Neural cell (in vitro differentiated cells): ENCODE measurements at regions not wholly inside any gene's neighbourhood (a gene's known extent, or its start where the extent isn't known, plus 50 kb on each side); places are given as distances from the start of the nearest gene placed in this dataset.
A peak's percentile ranks its signal among the peaks of the same experiment; 100 is the strongest.

Experiments used
- H2AFZ ChIP-seq: fragments of 200-600, 300-800 bp; sonication (generic), shearing (Covaris generic); 2 replicates; pipeline ENCODE4 v1.6.0; 2014; ENCODE audit warnings: low read depth, mild to moderate bottlenecking, antibody characterized with exemption, low read length, moderate library complexity
- H3F3A ChIP-seq: fragments of 200-600 bp; shearing (Covaris generic); 2 replicates; pipeline ENCODE4 v1.6.1; 2016; ENCODE audit warnings: mild to moderate bottlenecking, moderate library complexity, mixed read lengths, antibody characterized with exemption, low read length; ENCODE audit not compliant: insufficient read depth, poor library complexity, severe bottlenecking
- H3K27ac ChIP-seq: fragments of 200-600, 300-800 bp; sonication (generic), shearing (Covaris generic); 2 replicates; pipeline ENCODE4 v1.5.1; 2014; ENCODE audit warnings: mild to moderate bottlenecking, low read length, moderate library complexity
- H3K27me3 ChIP-seq: fragments of 300-800, 200-600 bp; sonication (generic), shearing (Covaris generic); 2 replicates; pipeline ENCODE4 v1.6.0; 2014; ENCODE audit warnings: mild to moderate bottlenecking, low read depth, low read length, moderate library complexity; ENCODE audit not compliant: insufficient read depth
- H3K36me3 ChIP-seq: fragments of 300-800, 200-600 bp; sonication (generic), shearing (Covaris generic); 2 replicates; pipeline ENCODE4 v1.5.1; 2014; ENCODE audit warnings: mild to moderate bottlenecking, antibody characterized with exemption, low read length, moderate library complexity; ENCODE audit not compliant: insufficient read depth
- H3K4me2 ChIP-seq: fragments of 300-800, 200-600 bp; sonication (generic), shearing (Covaris generic); 2 replicates; pipeline ENCODE4 v1.6.0; 2014; ENCODE audit warnings: mild to moderate bottlenecking, low read length
- H3K4me3 ChIP-seq: fragments of 300-800, 200-600 bp; sonication (generic), shearing (Covaris generic); 2 replicates; pipeline ENCODE4 v1.5.1; 2014; ENCODE audit warnings: mild to moderate bottlenecking, low read length, moderate library complexity
- H3K79me2 ChIP-seq: fragments of 200-600 bp; shearing (Covaris generic); replicated peaks from 2 replicates; pipeline ENCODE4 v1.6.0; 2014; ENCODE audit warnings: mild to moderate bottlenecking, low read length, moderate library complexity; ENCODE audit not compliant: insufficient read depth
- H3K9ac ChIP-seq: fragments of 300-800, 200-600 bp; sonication (generic), shearing (Covaris generic); 2 replicates; pipeline ENCODE4 v1.6.1; 2016; ENCODE audit warnings: mild to moderate bottlenecking, low read length, mixed read lengths
- H3K9me2 ChIP-seq: fragments of 200-600 bp; shearing (Covaris generic); 2 replicates; pipeline ENCODE4 v1.6.1; 2016; ENCODE audit warnings: mild to moderate bottlenecking, low read length, mixed read lengths; ENCODE audit not compliant: insufficient read depth
- H3K9me3 ChIP-seq: fragments of 200-600, 300-800 bp; sonication (generic), shearing (Covaris generic); 2 replicates; pipeline ENCODE4 v1.6.1; 2016; ENCODE audit warnings: mild to moderate bottlenecking, mixed run types, low read length, moderate library complexity, mixed read lengths
- H4K20me1 ChIP-seq: fragments of 200-600 bp; shearing (Covaris generic); 2 replicates; pipeline ENCODE4 v1.6.1; 2016; ENCODE audit warnings: mild to moderate bottlenecking, mixed run types; ENCODE audit not compliant: insufficient read depth
- EP300 ChIP-seq: fragments of 450-650 bp; conservative IDR thresholded peaks from 2 replicates; pipeline ENCODE4 v1.6.1; 2014; ENCODE audit warnings: antibody characterized with exemption, mild to moderate bottlenecking, moderate library complexity; ENCODE audit not compliant: poor library complexity, severe bottlenecking
- EZH2 ChIP-seq: fragments of 200-600, 300-800 bp; shearing (Covaris generic), sonication (generic); IDR thresholded peaks from 2 replicates; pipeline ENCODE4 v1.6.1; 2014; ENCODE audit warnings: antibody characterized with exemption, low read length, borderline replicate concordance, mild to moderate bottlenecking; ENCODE audit not compliant: insufficient read depth, poor library complexity, severe bottlenecking
- MXI1 ChIP-seq: fragments of 450-650 bp; conservative IDR thresholded peaks from 2 replicates; pipeline ENCODE4 v1.6.1; 2014; ENCODE audit warnings: antibody characterized with exemption, mild to moderate bottlenecking; ENCODE audit not compliant: poor library complexity, severe bottlenecking
- POLR2AphosphoS5 ChIP-seq: IDR thresholded peaks from 2 replicates; pipeline ENCODE4 v1.6.1; 2012
- RAD21 ChIP-seq: fragments of 450-650 bp; conservative IDR thresholded peaks from 2 replicates; pipeline ENCODE4 v1.6.1; 2014; ENCODE audit warnings: antibody characterized with exemption, mild to moderate bottlenecking, moderate library complexity
- SMC3 ChIP-seq: fragments of 450-650 bp; conservative IDR thresholded peaks from 2 replicates; pipeline ENCODE4 v1.6.1; 2014; ENCODE audit warnings: antibody characterized with exemption, mild to moderate bottlenecking, moderate library complexity; ENCODE audit not compliant: poor library complexity
- TAF1 ChIP-seq: IDR thresholded peaks from 2 replicates; pipeline ENCODE4 v1.6.1; 2012; ENCODE audit warnings: low read depth
- TF ChIP-seq, protein P1 (sequence below): fragments of 450-650 bp; IDR thresholded peaks from 2 replicates; pipeline ENCODE4 v1.5.1; 2014; ENCODE audit warnings: antibody characterized with exemption, mild to moderate bottlenecking, moderate library complexity; ENCODE audit not compliant: poor library complexity, severe bottlenecking
- TF ChIP-seq, protein P2 (sequence below): IDR thresholded peaks from 2 replicates; pipeline ENCODE4 v1.6.1; 2012; ENCODE audit warnings: borderline replicate concordance

DNA sequence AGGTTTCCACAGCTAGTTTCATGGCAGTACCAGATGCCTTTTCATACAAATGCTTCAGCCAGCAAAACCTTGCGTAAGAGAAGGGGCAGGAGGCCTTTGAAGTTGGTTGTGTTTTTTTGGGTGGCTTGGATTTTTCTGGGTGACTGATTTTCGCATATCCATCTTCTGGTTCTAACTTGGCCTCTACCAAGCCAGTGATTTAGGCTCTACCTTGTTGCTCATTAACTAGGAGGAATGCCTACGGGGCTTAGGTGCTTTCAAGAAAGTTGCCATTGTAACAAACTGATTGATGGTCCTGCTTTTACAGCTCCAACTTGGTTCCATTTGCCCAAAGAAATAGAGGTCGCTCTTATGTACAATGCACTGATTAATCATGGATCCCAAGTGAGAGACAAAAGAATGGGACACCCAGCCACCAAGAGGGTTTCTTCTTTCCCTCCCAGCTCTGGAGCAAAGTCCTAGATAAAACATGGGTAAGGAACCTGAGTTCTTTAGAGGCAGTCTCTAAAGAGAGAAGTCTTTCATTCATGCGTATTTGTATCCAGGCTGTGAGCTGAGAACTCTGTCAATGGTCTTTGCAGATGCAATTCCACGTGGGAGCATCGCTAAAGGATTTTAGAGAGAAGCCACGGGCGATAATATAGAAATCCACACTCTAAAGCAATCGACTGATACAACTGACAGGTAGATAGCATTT, 92.1 kb upstream of the FGFR2 start:
- Histone ChIP-seq H3K9me3 (no peaks in the 10 kb centered on the region), H3K27me3 (no peaks in the 10 kb centered on the region), H3K9ac (no peak overlapping the region), H3K4me2 (no peak overlapping the region), H3K36me3 (no peaks in the 10 kb centered on the region), H3F3A (no peaks in the 10 kb centered on the region), H3K4me3 (no peak overlapping the region), H4K20me1 (no peaks in the 10 kb centered on the region), H3K79me2 (no peaks in the 10 kb centered on the region), H3K9me2 (no peaks in the 10 kb centered on the region), H2AFZ (no peak overlapping the region), H3K27ac (peak overlapping the region; percentile 8)
- peak; percentile 19 for TF ChIP-seq POLR2AphosphoS5
- TF ChIP-seq EP300: peak; percentile 42
- no peak for TF ChIP-seq EZH2

DNA sequence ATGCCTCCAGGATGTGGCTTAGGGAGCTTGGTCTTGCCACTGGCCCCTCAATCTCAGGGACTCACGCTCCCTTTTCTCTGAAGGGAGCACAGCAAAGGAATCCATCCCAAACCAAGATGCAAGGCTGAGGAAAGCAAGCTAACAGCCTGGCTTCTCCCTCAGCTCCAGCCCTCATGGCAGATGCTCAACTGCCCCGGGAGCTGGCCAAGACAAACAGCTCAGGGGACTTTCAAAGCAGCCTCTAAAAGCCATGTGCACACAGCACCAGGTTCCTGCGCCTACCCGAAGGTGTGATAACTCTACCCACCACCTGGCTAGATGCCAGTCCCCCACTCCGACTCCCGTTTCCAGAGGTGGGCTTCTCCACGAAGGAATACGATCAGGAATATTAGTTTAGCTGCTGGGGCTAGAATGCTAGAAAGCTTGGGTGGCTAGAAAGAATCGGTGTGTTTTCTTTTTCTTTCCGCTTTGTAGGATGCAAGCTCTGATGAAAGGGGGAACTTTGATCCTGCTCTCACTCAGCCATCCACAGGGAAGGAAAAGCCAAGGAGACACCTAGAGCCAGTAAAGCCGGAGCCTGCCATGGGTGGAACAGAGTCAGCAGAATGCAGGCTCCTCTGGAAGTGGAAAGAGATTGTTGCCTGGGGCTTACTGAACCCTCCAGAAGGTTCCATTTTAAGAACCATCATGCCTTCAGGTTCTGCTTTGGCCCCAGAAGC, 89.0 kb upstream of the FGFR2 start:
- Histone ChIP-seq H2AFZ (no peak overlapping the region), H4K20me1 (no peaks in the 10 kb centered on the region), H3K36me3 (no peaks in the 10 kb centered on the region), H3K9me3 (no peaks in the 10 kb centered on the region), H3K4me2 (no peak overlapping the region), H3K4me3 (no peak overlapping the region), H3K9me2 (no peaks in the 10 kb centered on the region), H3F3A (no peaks in the 10 kb centered on the region), H3K79me2 (no peaks in the 10 kb centered on the region), H3K9ac (no peak overlapping the region), H3K27ac (no peak overlapping the region), H3K27me3 (no peaks in the 10 kb centered on the region)
- TF ChIP-seq TAF1: no peak
- no peak for TF ChIP-seq MXI1
- TF ChIP-seq EP300: no peak
- no peak for TF ChIP-seq EZH2
- TF ChIP-seq POLR2AphosphoS5: no peak
- TF ChIP-seq SMC3: no peak
- TF ChIP-seq, protein P1, sequence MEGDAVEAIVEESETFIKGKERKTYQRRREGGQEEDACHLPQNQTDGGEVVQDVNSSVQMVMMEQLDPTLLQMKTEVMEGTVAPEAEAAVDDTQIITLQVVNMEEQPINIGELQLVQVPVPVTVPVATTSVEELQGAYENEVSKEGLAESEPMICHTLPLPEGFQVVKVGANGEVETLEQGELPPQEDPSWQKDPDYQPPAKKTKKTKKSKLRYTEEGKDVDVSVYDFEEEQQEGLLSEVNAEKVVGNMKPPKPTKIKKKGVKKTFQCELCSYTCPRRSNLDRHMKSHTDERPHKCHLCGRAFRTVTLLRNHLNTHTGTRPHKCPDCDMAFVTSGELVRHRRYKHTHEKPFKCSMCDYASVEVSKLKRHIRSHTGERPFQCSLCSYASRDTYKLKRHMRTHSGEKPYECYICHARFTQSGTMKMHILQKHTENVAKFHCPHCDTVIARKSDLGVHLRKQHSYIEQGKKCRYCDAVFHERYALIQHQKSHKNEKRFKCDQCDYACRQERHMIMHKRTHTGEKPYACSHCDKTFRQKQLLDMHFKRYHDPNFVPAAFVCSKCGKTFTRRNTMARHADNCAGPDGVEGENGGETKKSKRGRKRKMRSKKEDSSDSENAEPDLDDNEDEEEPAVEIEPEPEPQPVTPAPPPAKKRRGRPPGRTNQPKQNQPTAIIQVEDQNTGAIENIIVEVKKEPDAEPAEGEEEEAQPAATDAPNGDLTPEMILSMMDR: no peak

DNA sequence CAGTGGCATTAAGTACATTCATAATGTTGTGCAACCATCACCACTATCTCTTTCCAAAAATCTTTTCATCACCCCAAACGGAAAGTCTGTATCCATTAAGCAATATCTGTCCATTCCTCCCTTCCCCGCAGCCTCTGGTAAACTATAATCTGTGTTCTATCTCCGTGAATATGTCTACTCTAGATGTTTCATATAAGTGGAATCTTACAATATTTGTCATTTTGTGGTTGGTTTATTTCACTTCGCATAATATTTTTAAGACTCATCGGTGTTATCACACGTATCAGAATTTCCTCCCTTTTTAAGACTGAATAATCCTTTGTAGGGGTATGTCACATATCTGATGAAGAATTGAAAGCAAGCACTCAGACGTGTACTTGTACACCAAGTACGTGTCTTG, 86.0 kb upstream of the FGFR2 start:
- H2AFZ ChIP-seq: no peak overlapping the region
- no peak overlapping the region for H3K9ac ChIP-seq
- no peaks in the 10 kb centered on the region for H3K9me2 ChIP-seq
- H3K79me2 ChIP-seq: no peaks in the 10 kb centered on the region
- H3K9me3 ChIP-seq: no peaks in the 10 kb centered on the region
- H3K36me3 ChIP-seq: no peaks in the 10 kb centered on the region
- no peaks in the 10 kb centered on the region for H3K27me3 ChIP-seq
- TF ChIP-seq, protein P1: no peak
- TF ChIP-seq POLR2AphosphoS5 (no peak), SMC3 (no peak), EZH2 (no peak), EP300 (no peak), MXI1 (no peak), RAD21 (no peak), TAF1 (no peak)
- TF ChIP-seq, protein P2, sequence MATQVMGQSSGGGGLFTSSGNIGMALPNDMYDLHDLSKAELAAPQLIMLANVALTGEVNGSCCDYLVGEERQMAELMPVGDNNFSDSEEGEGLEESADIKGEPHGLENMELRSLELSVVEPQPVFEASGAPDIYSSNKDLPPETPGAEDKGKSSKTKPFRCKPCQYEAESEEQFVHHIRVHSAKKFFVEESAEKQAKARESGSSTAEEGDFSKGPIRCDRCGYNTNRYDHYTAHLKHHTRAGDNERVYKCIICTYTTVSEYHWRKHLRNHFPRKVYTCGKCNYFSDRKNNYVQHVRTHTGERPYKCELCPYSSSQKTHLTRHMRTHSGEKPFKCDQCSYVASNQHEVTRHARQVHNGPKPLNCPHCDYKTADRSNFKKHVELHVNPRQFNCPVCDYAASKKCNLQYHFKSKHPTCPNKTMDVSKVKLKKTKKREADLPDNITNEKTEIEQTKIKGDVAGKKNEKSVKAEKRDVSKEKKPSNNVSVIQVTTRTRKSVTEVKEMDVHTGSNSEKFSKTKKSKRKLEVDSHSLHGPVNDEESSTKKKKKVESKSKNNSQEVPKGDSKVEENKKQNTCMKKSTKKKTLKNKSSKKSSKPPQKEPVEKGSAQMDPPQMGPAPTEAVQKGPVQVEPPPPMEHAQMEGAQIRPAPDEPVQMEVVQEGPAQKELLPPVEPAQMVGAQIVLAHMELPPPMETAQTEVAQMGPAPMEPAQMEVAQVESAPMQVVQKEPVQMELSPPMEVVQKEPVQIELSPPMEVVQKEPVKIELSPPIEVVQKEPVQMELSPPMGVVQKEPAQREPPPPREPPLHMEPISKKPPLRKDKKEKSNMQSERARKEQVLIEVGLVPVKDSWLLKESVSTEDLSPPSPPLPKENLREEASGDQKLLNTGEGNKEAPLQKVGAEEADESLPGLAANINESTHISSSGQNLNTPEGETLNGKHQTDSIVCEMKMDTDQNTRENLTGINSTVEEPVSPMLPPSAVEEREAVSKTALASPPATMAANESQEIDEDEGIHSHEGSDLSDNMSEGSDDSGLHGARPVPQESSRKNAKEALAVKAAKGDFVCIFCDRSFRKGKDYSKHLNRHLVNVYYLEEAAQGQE: no peak
- no peak overlapping the region for H3K27ac ChIP-seq
- H3F3A ChIP-seq: no peaks in the 10 kb centered on the region
- no peak overlapping the region for H3K4me2 ChIP-seq
- no peak overlapping the region for H3K4me3 ChIP-seq
- no peaks in the 10 kb centered on the region for H4K20me1 ChIP-seq
